ENCODE measurements at regions not wholly inside any gene's neighbourhood (a gene's known extent, or its start where the extent isn't known, plus 50 kb on each side); places are given as distances from the start of the nearest gene placed in this dataset.
"Not testable (repeated sequence)": the region's sequence is repeated elsewhere in the genome, so short reads cannot be mapped to it uniquely, and the experiment has no call there.

DNA sequence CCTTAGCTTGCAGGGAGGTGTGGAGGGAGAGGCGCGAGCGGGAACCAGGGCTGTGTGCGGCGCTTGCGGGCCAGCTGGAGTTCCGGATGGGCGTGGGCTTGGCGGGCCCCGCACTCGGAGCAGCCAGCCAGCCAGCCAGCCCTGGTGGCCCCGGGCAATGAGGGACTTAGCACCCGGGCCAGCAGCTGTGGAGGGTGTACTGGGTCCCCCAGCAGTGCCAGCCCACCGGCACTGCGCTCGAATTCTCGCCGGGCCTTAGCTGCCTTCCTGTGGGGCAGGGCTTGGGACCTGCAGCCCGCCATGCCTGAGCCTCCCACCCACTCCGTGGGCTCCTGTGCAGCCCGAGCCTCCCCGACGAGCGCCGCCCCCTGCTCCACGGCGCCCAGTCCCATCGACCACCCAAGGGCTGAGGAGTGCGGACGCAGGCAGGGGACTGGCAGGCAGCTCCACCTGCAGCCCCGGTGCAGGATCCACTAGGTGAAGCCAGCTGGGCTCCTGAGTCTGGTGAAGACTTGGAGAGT, 462.2 kb downstream of the ACTL7B start:
- not testable (repeated sequence) for DNase-seq

DNA sequence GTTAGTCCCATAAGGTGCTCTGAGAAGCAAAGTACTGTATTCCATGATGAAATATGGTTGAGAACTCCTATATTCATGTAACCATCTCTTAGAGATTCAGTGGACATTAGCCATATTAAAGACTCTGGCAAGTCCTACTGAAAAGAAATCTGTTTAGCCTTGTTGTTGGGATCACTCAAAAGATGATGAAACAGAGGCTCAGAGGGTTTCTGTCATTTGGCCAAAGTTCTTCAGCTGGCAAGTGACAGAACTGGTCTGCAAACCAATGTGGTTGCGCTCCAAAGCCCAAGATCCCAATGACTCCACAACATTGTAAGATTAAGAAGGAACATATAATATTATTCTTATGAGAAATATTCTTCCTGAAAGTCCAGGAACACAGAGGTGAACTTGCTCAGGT, 462.9 kb downstream of the ACTL7B start:
- DNase-seq: no peak

DNA sequence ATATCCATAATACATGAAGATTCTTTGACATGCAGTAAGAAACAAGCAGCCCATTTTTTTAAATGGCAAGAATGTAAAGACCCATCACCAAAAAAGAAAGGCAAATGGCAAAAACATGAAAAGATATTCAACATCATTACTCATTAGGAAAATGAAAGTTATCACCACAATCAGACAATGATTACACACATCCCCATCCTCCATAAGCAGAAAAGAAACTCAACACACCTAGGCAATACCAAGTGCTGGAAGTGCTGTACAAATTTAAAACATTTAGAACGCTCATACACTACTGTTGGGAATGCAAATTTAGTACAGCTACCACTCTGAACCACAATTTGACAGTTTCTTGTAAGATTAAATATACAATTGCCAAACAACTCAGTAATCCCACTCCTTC, 466.7 kb downstream of the ACTL7B start:
- DNase-seq: no peak

DNA sequence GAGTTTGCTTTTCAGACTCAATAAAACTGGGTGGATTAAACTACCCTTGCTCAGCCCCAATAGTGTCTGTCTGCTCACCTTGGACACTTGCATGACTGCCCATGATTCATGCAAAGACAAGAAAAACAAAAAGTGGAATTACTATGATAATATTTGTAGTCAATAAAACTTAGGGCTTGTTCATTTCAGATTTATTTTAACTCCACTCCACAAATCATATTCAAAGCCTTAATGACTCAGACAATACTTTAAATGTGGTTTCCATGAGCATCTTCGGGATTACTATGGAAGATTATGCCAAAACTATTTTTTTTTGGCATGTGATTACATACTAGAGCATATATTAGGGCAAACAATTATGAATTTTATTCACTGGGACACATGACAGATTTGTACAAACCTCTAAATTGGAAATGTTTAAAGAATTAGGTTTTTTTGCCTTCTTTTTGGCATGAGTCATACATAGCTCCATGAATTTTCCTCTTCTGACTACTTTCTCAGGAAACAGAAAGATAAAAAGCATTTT, 468.9 kb downstream of the ACTL7B start:
- DNase-seq: no peak

DNA sequence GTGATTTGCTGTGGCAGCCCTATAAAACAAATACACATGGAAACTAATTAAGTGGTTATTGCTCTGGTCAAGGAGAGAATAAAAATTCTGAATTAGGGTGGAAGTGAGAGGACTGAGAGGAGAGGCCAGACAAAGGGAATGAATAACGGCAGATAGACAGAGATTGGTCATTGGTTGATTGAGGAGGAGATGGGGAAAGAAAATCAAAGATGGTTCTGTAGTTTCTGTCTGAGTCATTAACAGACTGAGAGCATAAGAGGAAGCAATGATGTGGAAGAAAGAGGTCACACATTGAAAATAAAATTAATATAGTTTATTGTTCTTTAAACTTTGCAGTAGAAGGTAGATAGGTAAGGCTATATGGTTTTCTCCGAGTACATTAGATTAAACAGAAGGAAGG, 469.8 kb downstream of the ACTL7B start:
- DNase-seq: no peak

DNA sequence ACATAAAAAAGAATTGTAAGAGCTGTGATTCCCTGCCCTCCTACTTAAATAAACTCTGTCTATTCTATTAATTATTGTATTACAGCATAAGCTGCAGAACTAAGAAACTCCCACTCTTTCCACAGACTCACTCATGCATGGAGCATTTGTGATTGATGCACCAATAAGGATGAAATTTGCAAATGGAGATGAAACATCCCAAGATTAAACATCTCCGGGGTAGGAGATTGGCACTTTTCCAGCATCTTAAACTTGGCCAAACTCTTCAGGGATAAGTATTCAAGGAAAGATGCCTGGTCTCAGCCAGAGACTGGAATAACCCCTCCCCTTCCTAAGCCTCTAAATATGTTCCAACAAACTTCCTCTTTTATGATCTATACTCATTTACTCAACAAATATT, 472.0 kb downstream of the ACTL7B start:
- no peak for DNase-seq

DNA sequence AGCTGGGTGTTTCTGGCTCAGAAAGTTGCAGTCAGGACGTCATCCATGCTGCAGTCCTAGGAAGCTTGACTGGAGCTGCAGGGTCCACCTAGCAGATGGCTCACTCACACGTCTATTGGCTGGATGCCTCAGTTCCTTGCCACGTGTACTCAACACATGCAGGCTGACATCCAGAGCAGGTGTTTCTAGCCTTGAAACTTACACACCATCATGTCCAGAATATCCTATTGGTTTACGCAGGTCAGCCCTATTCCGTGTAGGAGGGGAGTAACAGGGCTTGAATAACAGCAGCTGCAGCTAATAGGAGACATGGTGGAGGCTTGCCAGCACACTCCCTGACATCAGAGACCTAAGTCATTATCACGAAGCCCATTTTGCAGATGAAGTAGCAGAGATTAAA, 473.5 kb downstream of the ACTL7B start:
- DNase-seq: no peak

DNA sequence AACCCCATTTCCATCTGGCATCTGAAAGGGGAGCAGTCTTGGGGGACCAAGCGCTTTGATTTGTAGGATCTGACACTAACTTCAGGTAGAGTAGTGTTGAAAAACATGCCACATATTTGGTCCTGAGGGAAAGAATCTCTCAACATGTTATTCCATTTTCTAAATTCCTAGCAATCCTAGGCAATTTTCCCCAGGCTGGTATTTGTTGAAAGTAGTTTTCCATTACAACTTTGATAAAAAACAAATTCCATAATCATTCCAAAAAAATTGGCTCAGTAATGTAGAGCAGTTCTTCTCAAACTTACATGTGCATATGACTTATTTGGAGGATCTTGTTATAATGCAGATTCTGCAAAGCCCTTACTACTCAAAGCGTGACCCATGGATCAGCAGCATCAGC, 477.9 kb downstream of the ACTL7B start:
- no peak for DNase-seq

DNA sequence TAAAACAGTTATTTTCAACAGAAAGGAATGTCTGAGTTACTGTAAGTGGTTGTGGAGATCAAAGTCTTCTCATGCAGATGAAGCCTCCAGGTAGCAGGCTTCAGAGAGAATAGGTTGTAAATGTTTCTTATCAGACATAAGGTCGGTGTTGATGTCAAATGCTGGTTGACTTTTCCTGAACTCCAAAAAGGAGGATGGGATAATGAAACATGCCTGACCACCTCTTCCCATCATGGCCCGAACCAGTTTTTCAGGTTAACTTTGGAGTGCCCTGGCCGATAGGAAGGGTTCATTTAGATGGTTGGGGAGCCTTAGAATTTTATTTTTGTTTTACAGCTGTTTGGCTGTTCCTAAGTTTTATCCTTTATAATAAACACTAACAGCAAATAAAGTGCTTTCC, 478.4 kb downstream of the ACTL7B start:
- no peak for DNase-seq

DNA sequence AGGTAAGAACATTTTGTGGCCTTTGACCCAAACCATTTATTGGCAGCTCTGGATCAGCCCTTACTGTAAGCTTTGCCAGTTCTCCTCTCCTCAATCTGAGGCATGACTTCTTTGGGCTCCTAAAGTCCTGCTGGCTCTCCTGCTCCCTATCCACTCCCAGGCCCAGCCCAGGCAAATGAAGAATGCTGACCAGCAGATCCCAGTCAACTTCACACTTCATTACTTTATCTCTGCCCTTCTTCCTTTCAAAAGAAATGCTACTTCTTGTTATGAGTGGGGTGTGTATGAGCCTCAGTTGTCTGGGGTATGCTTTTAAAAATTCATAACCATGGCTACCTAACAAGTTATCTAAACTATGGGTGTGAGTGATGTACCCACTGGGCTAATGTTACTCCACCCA, 479.6 kb downstream of the ACTL7B start:
- no peak for DNase-seq

DNA sequence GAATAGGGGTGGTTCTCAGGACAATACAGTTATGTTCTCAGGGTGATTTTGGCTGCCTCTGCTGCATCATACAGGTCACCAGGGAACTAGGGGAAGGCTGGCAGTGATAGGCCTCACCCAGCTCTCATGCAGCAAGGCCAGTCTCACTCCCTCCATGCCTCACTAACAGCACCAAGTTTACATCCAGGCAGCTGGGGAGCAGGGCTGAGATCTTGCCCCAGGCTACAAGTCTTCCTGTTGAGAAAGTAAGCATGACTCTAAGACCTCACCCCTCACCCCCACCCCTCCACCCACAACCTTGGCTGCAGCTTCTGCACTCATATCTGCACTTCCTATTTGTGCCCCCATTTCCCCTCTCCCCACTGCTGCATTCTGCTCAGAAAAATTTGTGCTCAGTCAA, 481.2 kb downstream of the ACTL7B start:
- no peak for DNase-seq

DNA sequence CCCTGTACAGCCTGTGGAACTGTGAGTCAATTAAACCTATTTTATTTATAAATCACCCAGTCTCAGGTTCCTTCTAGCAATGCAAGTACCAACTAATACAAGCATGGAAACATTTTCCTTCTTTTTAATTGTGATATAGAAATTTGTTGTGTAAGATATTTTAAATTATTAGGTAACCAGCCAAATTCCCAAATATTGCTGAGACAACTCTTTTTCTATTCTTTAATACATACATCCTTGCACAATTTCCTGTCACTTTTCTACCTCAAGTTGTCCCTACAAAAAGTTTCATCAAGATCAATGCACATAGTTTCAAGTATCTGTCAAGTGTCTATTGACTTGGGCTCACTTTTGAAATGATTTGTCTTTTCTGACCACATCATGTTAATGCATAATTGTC, 488.6 kb downstream of the ACTL7B start:
- DNase-seq: no peak

DNA sequence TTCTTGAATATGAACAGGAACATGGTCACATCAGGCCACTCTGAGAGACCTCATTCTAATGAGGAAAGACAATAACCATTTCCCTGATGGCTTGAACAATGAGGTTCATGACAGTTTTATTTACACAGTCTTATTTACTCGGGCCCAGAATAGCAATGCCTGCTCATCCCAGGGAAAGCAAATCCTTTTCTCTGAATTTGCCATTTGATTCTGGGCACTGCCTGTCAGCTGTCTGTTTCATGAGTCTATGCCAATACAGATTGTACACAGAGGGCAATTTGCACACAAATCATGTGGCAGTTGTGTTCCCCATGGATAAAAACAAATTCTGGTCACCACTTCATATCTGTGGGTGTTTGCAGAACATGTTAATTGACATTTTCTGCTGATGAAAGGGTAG, 492.5 kb downstream of the ACTL7B start:
- no peak for DNase-seq

DNA sequence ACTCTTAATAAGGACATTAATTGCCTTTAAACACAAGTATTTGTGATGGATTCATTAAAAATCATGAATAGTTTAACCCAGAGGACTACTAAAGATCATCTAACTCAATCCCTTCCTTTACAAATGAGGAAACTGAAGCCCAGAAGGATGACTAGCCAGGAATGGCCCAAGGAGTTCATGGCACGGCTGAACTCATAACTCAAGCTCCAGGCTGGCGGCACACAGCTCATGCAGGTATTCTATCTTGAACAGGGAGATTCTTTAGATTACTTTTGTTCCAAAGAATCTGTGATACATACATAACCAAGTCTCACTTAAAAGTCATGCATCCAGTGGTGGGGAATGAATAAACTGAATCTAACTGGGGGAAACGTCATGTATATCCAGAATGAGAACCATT, 495.5 kb downstream of the ACTL7B start:
- DNase-seq: no peak

DNA sequence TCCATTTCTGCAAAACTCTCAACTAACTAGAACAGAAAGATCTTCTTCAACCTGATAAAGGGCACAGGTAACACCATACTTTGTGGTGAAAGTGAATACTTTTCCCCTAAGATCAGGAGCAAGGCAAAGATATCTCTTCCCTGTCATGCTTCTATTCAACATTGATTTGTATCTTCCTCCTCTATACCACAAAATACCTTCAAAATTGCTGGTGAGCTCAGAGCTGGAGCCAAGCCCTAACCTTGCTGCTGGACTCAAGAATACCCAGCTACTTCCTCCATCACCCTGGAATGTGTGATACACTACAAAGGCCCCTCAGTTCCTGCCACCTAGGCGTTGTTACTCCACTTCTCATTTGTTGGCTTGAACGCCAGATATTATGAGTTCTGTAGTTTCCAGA, 499.0 kb downstream of the ACTL7B start:
- DNase-seq: no peak

DNA sequence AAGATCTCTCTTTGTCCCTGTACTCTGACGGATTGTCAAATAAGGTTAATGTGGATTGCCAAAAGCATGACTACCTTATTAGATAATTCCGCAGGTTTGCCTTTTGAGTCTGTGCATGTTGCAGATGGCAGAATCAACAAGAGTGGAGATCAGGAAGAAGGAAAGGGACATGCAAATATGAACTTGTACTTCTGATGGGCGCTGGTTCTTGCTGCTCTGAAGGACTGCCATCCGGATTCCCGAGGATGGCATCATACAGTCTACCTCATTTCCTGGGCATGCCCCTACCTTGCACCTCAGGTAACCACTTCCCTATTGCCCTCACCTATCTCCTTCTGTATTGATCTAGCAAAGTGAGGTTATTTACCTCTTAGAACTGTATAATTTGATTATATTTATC, 504.2 kb downstream of the ACTL7B start:
- no peak for DNase-seq

DNA sequence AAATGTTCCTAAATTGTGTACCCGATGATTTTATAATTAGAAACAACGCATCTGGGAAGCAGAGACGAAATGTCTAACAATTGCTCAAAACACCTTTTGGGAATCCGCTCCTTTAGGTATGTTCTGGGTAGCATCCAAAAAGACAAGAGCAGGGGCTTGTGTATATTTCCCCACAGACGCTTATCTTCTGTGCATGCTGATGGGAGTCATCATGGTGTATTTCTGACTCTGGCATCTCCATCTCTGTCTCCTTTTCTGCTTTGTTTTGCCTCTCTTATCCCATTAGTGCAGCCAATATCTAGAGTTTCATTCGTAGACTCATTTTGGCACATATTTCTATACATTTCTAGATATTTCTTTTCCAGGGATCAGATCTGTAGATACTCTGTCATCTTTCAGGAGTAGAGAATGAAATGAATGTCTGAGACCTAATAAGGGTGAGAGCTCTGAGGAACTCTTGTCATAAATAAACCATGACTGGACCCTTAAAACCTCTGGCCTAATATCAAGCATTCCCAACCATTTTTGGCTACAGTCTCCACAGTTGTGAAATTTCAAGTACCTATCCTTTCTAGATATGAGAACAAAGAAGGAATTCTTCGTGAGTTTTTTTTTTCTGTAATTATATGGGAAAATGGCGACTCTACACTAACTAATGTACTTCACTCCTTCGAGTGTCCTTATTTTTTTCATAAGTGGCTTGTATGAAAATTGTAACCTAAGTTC, 508.2 kb downstream of the ACTL7B start:
- DNase-seq: no peak

DNA sequence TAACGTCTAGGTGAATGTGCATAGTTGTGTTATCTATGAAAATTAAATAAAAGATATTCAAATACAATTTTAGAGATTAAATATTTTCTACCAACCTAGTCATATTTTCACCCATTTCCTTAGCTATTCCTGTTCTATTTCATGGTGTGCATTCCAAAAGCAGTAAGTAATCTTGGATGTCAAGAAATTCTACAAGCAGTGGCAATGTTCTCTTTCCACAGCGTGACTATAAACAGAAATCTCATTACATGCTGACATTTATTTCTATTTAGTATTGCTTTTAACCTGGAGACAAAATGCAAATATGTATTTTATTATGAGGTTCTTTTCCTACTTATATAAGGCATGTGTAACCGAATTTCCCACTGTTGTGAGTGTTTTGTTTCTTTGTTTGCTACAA, 510.0 kb downstream of the ACTL7B start:
- no peak for DNase-seq

DNA sequence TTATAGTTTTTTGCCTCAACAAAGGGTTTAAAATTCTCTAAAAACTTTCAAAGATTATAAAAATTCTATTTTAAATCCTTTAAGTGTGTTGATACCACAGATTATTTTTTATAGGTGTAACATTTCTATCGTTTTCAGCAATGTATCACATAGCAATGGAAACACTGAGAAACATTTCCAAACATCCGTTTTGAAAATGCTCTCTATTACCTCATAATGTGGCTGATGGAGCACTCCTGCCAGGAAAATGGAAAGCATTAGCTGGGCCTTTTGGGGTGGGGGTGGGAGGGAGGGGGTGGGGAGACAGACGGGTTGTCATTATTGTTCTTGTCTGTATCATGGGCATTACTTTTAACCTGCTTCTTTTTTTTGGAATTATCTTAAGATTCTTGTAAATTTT, 516.5 kb downstream of the ACTL7B start:
- DNase-seq: no peak

DNA sequence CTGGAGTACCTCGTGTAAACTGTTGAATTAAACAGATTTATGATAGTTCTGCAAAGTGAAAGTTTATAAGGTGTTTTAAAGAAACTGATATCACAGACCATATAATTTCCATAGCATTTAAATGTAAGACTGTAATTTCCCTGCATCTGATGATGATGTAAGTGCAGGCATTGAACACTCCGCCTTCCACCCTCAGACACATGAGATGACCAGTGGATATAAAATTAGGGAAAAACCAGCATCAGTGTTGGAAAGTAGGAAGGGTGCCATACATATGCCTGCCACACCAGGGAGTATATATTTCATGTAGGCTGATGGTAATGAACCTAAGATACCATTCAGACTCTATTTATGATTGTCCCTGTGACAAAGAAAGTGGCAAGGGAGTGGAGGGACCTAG, 519.2 kb downstream of the ACTL7B start:
- no peak for DNase-seq

DNA sequence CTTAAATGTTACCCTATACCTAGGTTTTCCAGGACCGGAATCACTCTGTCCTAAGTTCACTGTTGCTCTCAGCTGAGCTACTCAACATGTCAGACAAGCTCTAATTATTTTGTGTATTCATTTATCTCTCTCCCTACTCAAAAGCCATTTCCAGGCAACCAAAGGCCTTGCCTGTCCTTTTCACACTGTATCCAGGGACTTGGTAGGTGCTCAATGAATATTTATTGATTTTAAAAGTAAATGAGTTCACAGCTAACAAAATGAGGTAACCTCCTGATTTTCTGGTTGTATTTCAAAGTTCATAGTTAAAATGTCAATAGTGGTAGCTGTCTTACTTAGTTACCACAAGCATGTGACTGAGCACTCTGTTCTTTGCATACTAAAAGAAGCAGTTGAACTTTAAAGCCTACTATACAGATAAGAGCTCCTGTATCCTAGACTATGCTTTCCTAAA, 522.2 kb downstream of the ACTL7B start:
- no peak for DNase-seq

DNA sequence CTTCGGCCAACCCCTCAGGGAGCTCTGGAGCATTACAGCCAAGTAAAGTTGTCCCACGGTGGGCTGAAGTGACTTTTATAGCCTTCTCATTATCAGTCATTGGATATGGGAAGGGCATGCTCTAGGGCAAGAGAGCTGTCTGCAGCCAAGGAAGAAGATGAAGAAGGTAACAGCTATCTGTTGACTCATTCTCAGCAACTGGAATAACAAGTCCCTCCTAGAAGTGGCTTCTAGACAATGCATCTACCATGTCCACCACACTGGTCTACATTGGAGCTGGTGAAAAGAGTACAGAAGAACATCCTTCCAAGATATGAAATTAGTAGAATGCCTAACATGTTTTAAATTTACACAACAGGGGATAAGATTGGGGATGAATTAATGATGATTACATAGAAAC, 524.2 kb downstream of the ACTL7B start:
- no peak for DNase-seq

DNA sequence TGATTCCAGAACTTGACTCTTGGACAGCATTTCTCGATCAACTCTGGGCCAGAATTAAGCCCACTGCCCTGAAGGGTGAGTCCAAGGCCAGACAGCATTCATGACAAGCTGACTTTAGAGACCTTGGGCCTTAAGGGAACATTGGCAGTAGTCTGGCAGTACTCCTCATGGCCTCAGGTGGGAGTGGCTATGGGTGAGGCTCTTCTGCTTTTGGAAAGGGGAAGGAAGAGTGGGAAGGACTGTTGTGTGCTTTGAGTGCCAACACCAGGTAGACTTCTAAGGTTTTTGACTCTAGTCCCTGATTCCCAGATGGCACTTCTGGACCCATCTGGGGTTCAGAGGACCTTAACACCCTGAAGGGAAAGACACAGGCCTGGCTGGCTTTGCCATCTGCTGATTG, 530.4 kb downstream of the ACTL7B start:
- DNase-seq: no peak

DNA sequence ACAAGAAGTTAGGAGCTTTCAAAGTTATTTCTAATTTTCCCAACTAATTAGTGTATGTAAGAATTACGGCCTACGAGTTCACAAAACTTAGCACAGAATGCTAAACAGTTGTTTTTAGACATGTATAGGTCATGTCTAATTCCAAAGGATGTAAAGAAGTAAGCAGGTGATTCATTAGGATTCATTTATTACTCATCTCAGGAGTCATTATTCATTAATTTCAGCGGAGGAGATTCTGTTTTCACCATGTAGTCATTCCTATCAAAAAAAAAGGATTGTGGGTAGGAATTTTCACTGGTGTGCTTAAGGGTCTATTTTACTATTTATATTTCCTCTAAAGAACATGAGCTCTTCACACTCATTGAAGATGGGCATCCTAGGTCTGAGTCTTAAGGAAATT, 532.2 kb downstream of the ACTL7B start:
- no peak for DNase-seq

Measured in cerebellar nuclear complex (tissue), 1 donor.